SK-N-SH (cell line): ENCODE measurements at regions not wholly inside any gene's neighbourhood (a gene's known extent, or its start where the extent isn't known, plus 50 kb on each side); places are given as distances from the start of the nearest gene placed in this dataset.

Experiments used
- CHD2 ChIP-seq: fragments of 150-350 bp; IDR thresholded peaks from 2 replicates; pipeline ENCODE4 v1.6.1; 2018; ENCODE audit warnings: low read length; ENCODE audit not compliant: partially characterized antibody
- CTCF ChIP-seq: fragments of 200-600 bp; sonication (generic); IDR thresholded peaks from 2 replicates; pipeline ENCODE4 v1.6.1; 2017; ENCODE audit warnings: antibody characterized with exemption, mild to moderate bottlenecking, moderate library complexity
- EZH2phosphoT487 ChIP-seq: fragments of 200-600 bp; sonication (generic); IDR thresholded peaks from 2 replicates; pipeline ENCODE4 v1.6.1; 2017; ENCODE audit warnings: low read depth, mixed run types, mild to moderate bottlenecking, antibody characterized with exemption, moderate library complexity, borderline replicate concordance
- POLR2AphosphoS5 ChIP-seq: IDR thresholded peaks from 2 replicates; pipeline ENCODE4 v1.6.1; 2012; ENCODE audit warnings: low read depth, low read length
- RCOR1 ChIP-seq: fragments of 150-350 bp; IDR thresholded peaks from 2 replicates; pipeline ENCODE4 v1.6.1; 2017; ENCODE audit warnings: antibody characterized with exemption, low read length
- REST ChIP-seq: IDR thresholded peaks from 2 replicates; pipeline ENCODE4 v1.6.1; 2012; ENCODE audit warnings: mild to moderate bottlenecking, low read depth, low read length, moderate library complexity
- RXRA ChIP-seq: IDR thresholded peaks from 2 replicates; pipeline ENCODE4 v1.4.0; 2012; ENCODE audit warnings: low read depth, mild to moderate bottlenecking, borderline replicate concordance
- USF1 ChIP-seq: IDR thresholded peaks from 2 replicates; pipeline ENCODE4 v1.4.0; 2012; ENCODE audit warnings: low read depth, borderline replicate concordance

GRCh38 chr18:73544617-73545016, 603.0 kb downstream of the FBXO15 start:
- TF ChIP-seq CTCF = no peak
- no peak for TF ChIP-seq POLR2AphosphoS5
- no peak for TF ChIP-seq REST
- no peak for TF ChIP-seq RXRA
- no peak for TF ChIP-seq EZH2phosphoT487
- no peak for TF ChIP-seq CHD2
- TF ChIP-seq USF1 = no peak
- TF ChIP-seq RCOR1 = no peak
